ENCODE measurements at regions not wholly inside any gene's neighbourhood (a gene's known extent, or its start where the extent isn't known, plus 50 kb on each side); places are given as distances from the start of the nearest gene placed in this dataset.
A peak's percentile ranks its signal among the peaks of the same experiment; 100 is the strongest.
"Not testable (repeated sequence)": the region's sequence is repeated elsewhere in the genome, so short reads cannot be mapped to it uniquely, and the experiment has no call there.

- DNase-seq: peak; percentile 62
These were observed 196.3 kb downstream of the DCDC2C start for GRCh38 chr2:3899536-3900155.

- peak; percentile 13 for DNase-seq
These were observed 198.8 kb downstream of the DCDC2C start for GRCh38 chr2:3902131-3902530.

GRCh38 chr2:3904061-3904460 is 200.7 kb downstream of the DCDC2C start:
- DNase-seq: no peak

- not testable (repeated sequence) for DNase-seq
These were observed 205.1 kb downstream of the DCDC2C start for GRCh38 chr2:3908498-3908897.

- DNase-seq: no peak
These were observed 208.6 kb downstream of the DCDC2C start for GRCh38 chr2:3911882-3912455.

- no peak for DNase-seq
These were observed 209.8 kb downstream of the DCDC2C start for GRCh38 chr2:3913166-3913565.

- no peak for DNase-seq
These were observed 210.9 kb downstream of the DCDC2C start for GRCh38 chr2:3914241-3914640.

- DNase-seq: no peak
These were observed 223.7 kb downstream of the DCDC2C start for GRCh38 chr2:3927031-3927430.

GRCh38 chr2:3929374-3929773 is 226.0 kb downstream of the DCDC2C start:
- no peak for DNase-seq

- no peak for DNase-seq
These were observed 226.9 kb downstream of the DCDC2C start for GRCh38 chr2:3930246-3930645.

- no peak for DNase-seq
These were observed 237.3 kb downstream of the DCDC2C start for GRCh38 chr2:3940661-3941060.

- no peak for DNase-seq
These were observed 239.5 kb downstream of the DCDC2C start for GRCh38 chr2:3942841-3943240.

- DNase-seq: no peak
These were observed 240.7 kb downstream of the DCDC2C start for GRCh38 chr2:3944071-3944470.

- no peak for DNase-seq
These were observed 241.5 kb downstream of the DCDC2C start for GRCh38 chr2:3944841-3945240.

GRCh38 chr2:3948191-3948590 is 244.8 kb downstream of the DCDC2C start:
- DNase-seq: no peak

- DNase-seq: no peak
These were observed 248.0 kb downstream of the DCDC2C start for GRCh38 chr2:3951131-3951954.

- no peak for DNase-seq
These were observed 249.6 kb downstream of the DCDC2C start for GRCh38 chr2:3952866-3953516.

GRCh38 chr2:3954261-3954660 is 250.9 kb downstream of the DCDC2C start:
- DNase-seq: no peak

- DNase-seq: no peak
These were observed 253.0 kb downstream of the DCDC2C start for GRCh38 chr2:3956406-3956805.

GRCh38 chr2:3956892-3957291 is 253.5 kb downstream of the DCDC2C start:
- no peak for DNase-seq

- DNase-seq: no peak
These were observed 255.1 kb downstream of the DCDC2C start for GRCh38 chr2:3958465-3958864.

GRCh38 chr2:3958969-3959368 is 255.6 kb downstream of the DCDC2C start:
- DNase-seq: no peak

GRCh38 chr2:3959372-3959771 is 256.0 kb downstream of the DCDC2C start:
- no peak for DNase-seq

- no peak for DNase-seq
These were observed 256.7 kb downstream of the DCDC2C start for GRCh38 chr2:3960106-3960505.
